Stimulated activated naive CD8-positive, alpha-beta T cell treated with anti-CD3 and anti-CD28 coated beads, Interleukin-15, Interleukin-2, amounts not matched to agents 100 ng/mL and 50 ng/mL, for 24 hours (primary cell): ENCODE measurements at regions not wholly inside any gene's neighbourhood (a gene's known extent, or its start where the extent isn't known, plus 50 kb on each side); places are given as distances from the start of the nearest gene placed in this dataset.
"Not testable (repeated sequence)": the region's sequence is repeated elsewhere in the genome, so short reads cannot be mapped to it uniquely, and the experiment has no call there.

ENCODE experiments used
- H3K27ac Mint-ChIP-seq: one replicate; pipeline ENCODE4 v1.8.0; 2021; ENCODE audit warnings: mild to moderate bottlenecking, mixed read lengths
- H3K27me3 Mint-ChIP-seq: one replicate; pipeline ENCODE4 v1.8.0; 2021; ENCODE audit warnings: mixed read lengths
- H3K36me3 Mint-ChIP-seq: one replicate; pipeline ENCODE4 v1.8.0; 2021; ENCODE audit warnings: low read depth, mixed read lengths
- H3K4me1 Mint-ChIP-seq: one replicate; pipeline ENCODE4 v1.8.0; 2021; ENCODE audit warnings: low read depth, mixed read lengths
- H3K4me3 Mint-ChIP-seq: one replicate; pipeline ENCODE4 v1.8.0; 2021; ENCODE audit warnings: mild to moderate bottlenecking, mixed read lengths
- H3K9me3 Mint-ChIP-seq: one replicate; pipeline ENCODE4 v1.8.0; 2021; ENCODE audit warnings: mixed read lengths

DNA sequence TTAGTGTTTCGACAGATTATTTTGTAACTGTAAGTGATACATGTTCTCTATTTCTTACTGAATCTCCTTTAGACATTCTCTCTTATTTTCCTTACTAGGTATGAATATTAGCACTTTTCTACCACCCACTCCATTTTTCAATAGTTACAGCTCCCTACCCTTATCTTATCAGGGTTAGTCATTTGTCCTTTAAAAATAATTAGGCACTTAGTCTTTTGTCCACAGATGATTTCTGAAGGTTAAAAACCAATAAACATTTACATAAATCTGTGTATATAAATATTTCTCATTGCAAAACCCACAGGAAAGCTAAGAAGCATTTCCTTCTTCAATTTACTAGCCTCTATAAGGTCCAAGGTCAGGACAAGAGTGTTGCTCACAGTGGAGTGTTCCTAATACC lies 624.1 kb upstream of the MIR17HG start:
- Mint-ChIP-seq H3K27ac (no peak overlapping the region), H3K9me3 (peaks cover 13% of the 10 kb centered on the region), H3K27me3 (no peaks in the 10 kb centered on the region), H3K36me3 (no peaks in the 10 kb centered on the region), H3K4me3 (no peak overlapping the region), H3K4me1 (no peaks in the 10 kb centered on the region)

DNA sequence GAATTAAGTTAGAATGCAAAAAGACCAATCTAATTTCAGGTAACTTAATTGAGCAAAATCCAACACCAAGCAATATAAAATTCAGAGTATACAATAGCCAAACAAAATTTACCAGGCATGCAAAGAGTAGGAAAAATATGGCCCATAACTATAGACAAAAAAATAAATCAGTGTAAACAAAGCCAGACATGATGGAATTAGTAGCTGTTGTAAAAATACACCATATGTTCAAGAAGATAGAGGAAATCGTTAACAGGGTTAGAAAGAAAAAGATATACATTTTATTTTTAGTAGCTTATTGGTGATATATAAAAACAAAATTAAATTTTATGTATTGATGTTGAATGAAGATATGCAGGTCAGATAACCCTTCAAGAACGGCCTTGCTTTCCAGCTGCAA lies 621.1 kb upstream of the MIR17HG start:
- Mint-ChIP-seq H3K27ac (no peak overlapping the region), H3K4me3 (no peak overlapping the region), H3K9me3 (peaks cover 13% of the 10 kb centered on the region), H3K4me1 (no peaks in the 10 kb centered on the region), H3K36me3 (no peaks in the 10 kb centered on the region), H3K27me3 (no peaks in the 10 kb centered on the region)

DNA sequence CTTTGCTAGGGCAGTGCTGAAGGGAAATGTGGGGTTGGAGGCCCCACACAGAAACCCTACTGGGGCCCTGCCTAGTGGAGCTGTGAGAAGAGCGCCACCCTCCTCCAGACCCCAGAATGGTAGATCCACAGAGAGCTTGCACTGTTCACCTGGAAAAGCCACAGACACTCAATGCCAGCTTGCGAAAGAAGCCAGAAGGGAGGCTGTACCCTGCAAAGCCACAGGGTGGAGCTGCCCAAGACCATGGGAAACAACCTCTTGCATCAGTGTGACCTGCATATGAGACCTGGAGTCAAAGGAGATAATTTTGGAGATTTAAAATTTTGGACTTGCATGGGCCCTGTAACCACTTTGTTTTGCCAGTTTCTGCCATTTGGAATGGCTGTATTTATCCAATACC lies 615.4 kb upstream of the MIR17HG start:
- Mint-ChIP-seq H3K27ac (no peak overlapping the region), H3K36me3 (no peaks in the 10 kb centered on the region), H3K4me3 (no peak overlapping the region), H3K27me3 (no peaks in the 10 kb centered on the region), H3K4me1 (no peaks in the 10 kb centered on the region), H3K9me3 (peaks cover 23% of the 10 kb centered on the region)

DNA sequence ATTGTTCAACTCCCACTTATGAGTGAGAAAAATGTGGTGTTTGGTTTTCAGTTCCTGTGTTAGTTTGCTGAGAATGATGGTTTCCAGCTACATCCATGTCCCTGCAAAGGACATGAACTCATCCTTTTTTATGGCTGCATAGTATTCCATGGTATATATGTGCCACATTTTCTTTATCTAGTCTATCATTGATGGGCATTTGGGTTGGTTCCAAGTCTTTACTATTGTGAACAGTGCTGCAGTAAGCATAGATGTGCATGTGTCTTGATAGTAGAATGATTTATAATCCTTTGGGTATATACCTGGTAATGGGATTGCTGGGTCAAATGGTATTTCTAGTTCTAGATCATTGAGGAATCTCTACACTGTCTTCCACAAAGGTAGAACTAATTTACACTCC lies 613.0 kb upstream of the MIR17HG start:
- H3K4me3 Mint-ChIP-seq, H3K27ac Mint-ChIP-seq, H3K4me1 Mint-ChIP-seq, H3K27me3 Mint-ChIP-seq, H3K36me3 Mint-ChIP-seq: not testable (repeated sequence)
- peaks cover 23% of the 10 kb centered on the region for H3K9me3 Mint-ChIP-seq

DNA sequence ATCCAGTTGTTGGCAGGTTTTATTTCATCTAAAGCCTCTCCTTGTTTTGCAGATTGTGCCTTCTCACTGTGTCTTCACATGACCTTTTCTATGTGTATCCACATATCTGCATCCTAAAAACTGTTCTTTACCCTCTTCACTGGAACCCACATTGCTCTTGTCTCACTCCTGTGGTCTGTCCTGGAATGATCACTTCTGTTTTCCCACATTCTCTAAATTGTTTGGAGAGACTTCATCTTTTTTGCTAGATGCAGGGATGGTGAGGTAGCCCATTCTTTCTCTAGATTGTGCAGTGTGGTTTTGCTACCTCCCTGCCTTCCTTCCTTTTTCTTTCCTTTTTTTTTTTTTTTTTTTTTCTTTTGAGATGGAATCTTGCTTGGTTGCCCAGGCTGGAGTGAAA lies 608.6 kb upstream of the MIR17HG start:
- H3K36me3 Mint-ChIP-seq = no peaks in the 10 kb centered on the region
- no peak overlapping the region for H3K27ac Mint-ChIP-seq
- no peaks in the 10 kb centered on the region for H3K4me1 Mint-ChIP-seq
- H3K27me3 Mint-ChIP-seq = no peaks in the 10 kb centered on the region
- no peak overlapping the region for H3K4me3 Mint-ChIP-seq
- H3K9me3 Mint-ChIP-seq = peaks cover 6% of the 10 kb centered on the region

DNA sequence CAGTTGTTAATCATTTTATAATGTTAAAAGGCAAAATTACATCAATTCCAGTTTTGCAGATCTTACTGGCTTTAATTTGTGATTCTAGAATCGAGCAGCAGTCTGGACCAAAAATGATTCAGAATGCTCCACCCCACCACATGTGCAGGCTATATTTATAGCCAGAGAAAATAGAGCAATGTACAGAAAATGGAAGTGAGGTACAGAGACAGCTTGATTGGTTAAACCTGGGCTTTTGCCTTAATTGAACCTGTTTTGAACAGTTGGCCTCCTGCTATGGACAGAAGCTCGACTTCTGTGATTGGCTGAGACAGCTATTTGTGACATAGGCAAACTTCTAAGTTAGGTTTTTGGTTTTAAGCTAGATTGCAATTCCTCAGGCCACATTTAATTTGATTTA lies 607.4 kb upstream of the MIR17HG start:
- Mint-ChIP-seq H3K27me3 (no peaks in the 10 kb centered on the region), H3K27ac (no peak overlapping the region), H3K4me3 (no peak overlapping the region), H3K9me3 (peaks cover 6% of the 10 kb centered on the region), H3K36me3 (no peaks in the 10 kb centered on the region), H3K4me1 (no peaks in the 10 kb centered on the region)

DNA sequence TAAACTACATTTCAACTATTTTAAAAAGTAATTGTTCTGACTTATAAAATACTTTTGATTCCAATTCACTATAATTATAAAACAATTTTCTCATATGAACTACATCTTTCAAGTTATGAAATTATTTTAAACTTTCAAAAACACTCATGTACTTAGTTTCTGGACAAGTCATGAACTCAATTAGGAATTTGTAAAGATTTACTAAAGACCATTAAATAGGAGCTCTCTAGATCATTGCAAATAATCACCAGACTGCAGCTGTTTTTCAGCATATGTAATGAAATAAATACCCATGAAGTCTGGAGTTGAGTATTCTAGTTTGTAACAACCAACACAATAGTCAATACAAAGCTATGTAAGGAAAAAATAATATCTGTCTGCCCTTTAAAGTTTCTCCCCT lies 605.1 kb upstream of the MIR17HG start:
- no peak overlapping the region for H3K27ac Mint-ChIP-seq
- H3K36me3 Mint-ChIP-seq = no peaks in the 10 kb centered on the region
- H3K27me3 Mint-ChIP-seq = no peaks in the 10 kb centered on the region
- no peaks in the 10 kb centered on the region for H3K4me1 Mint-ChIP-seq
- no peak overlapping the region for H3K4me3 Mint-ChIP-seq
- H3K9me3 Mint-ChIP-seq = peaks cover 3% of the 10 kb centered on the region

DNA sequence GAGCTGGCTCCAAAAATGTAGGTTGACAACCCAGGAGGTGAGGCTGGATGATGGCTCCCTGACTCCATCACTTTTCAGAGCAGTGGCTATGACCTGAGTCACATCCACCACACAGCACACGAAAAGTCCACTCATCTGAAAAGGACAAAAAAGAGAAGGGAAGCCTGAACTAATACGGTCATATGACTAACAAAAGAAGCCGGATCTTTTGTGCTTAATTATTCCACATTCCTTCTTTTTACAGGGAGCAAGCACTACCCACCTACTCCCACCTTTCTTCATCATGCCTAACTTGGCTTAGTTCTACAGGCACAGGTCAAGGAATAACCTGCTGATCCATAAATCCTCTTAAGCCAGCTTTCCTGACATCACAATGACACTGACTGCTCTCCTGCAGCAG lies 601.3 kb upstream of the MIR17HG start:
- no peak overlapping the region for H3K4me3 Mint-ChIP-seq
- H3K4me1 Mint-ChIP-seq = no peaks in the 10 kb centered on the region
- H3K36me3 Mint-ChIP-seq = no peaks in the 10 kb centered on the region
- H3K9me3 Mint-ChIP-seq = peaks cover 24% of the 10 kb centered on the region
- no peaks in the 10 kb centered on the region for H3K27me3 Mint-ChIP-seq
- no peak overlapping the region for H3K27ac Mint-ChIP-seq

DNA sequence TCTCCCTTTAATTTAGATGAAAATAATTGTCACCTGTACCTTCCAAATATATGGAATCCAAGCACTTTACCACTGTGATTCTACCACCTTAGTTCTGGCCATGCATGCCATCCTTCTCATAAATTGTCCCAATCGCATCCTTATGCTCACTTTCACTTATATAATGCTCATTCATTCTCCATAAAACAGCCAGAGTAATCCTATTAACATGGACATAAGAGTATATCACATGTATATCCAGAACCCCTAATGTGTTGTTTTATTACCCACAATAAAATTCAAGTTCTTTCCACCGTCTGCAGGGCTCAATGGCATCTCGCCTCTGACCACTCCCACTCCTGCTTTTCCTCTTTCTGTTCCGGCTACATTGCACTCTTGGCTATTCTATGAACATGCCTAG lies 597.5 kb upstream of the MIR17HG start:
- Mint-ChIP-seq H3K4me1 (no peaks in the 10 kb centered on the region), H3K4me3 (no peak overlapping the region), H3K27me3 (no peaks in the 10 kb centered on the region), H3K27ac (no peak overlapping the region), H3K36me3 (no peaks in the 10 kb centered on the region), H3K9me3 (peaks cover 24% of the 10 kb centered on the region)

DNA sequence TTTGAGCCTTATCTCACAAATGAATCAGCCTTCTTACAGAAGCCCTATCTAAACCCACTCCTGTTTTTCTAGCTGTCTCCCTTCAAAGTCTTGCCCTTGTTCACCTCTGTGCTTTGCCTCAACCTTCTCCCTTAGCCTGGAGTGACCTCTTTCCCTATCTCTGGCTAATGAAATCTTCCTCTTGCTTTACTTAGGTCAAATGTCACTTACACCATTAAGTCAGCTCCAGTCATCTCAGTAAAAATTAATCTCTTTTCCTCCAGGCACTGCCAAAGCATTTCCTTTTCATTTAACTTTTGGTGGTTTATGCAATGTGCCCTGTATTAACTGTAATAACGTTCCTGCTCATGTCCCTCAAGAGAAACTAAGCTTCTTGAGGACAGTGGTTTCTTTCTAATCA lies 596.5 kb upstream of the MIR17HG start:
- Mint-ChIP-seq H3K36me3 (no peaks in the 10 kb centered on the region), H3K4me1 (no peaks in the 10 kb centered on the region), H3K27me3 (no peaks in the 10 kb centered on the region), H3K9me3 (peaks cover 24% of the 10 kb centered on the region), H3K4me3 (no peak overlapping the region), H3K27ac (no peak overlapping the region)

DNA sequence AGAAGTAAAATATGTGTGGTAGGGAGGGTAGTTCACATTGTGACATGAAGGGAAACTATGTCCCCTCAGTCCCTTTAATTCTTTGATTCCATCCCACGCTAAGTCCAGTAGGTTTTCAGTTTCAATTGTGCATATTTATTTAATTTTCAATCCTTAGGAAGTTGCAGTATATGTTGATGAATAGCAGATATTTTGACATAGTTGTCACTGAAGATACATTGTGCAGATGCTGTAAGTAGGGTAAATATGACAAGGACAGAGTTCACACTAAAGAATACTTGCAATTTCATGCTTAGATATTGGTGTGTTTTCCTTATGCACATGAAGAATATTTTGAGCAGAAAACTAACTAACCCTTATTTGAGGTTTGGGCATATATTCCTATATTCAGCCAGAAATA lies 595.4 kb upstream of the MIR17HG start:
- no peak overlapping the region for H3K27ac Mint-ChIP-seq
- H3K36me3 Mint-ChIP-seq = no peaks in the 10 kb centered on the region
- no peak overlapping the region for H3K4me3 Mint-ChIP-seq
- H3K4me1 Mint-ChIP-seq = no peaks in the 10 kb centered on the region
- no peaks in the 10 kb centered on the region for H3K27me3 Mint-ChIP-seq
- H3K9me3 Mint-ChIP-seq = peaks cover 24% of the 10 kb centered on the region

DNA sequence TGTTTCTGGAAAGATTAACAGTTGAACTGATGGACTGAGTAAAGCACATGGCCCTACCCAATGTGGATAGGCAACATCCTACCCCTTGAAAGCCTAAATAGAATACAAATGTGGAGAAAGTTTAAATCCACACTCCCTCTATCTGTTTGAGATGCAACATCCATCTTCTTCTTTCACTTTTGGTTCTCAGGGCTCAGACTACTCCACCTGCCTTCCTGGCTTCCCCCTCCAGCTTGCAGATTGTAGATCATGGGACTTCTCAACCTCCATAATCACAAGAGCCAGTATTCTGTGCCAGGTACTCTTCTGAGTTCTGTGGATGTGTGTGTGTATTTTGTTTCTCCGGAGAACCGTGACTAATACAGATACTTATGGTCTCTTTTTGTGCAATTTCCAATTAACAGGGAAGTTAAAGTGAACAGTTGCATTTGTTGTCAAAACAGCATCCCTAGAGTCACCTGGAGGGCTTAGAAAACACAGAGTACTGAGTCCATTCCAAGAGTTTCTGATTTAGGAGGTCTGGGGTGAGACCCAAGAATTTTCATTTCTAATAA lies 590.3 kb upstream of the MIR17HG start:
- Mint-ChIP-seq H3K4me3 (no peak overlapping the region), H3K9me3 (peaks cover 3% of the 10 kb centered on the region), H3K27ac (no peak overlapping the region), H3K36me3 (no peaks in the 10 kb centered on the region), H3K4me1 (no peaks in the 10 kb centered on the region), H3K27me3 (no peaks in the 10 kb centered on the region)

DNA sequence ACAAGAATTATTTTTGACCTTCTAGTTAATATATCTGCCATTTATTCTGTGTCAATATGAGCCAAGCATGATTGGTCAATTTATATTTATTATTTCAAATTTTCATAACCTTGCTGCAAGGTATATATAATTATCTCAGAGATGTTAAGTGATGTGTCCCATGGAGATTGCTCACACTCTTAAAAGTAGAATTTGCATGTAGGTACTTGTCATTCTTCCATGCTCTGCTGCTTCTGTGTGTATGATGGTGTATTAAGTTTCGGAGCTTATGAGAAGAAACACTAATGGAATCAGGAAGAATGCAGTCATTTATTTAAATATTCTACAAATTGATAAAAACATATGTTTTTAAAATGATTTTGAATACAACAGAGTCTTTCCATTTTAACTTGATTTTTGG lies 586.8 kb upstream of the MIR17HG start:
- peaks cover 16% of the 10 kb centered on the region for H3K9me3 Mint-ChIP-seq
- H3K36me3 Mint-ChIP-seq = no peaks in the 10 kb centered on the region
- no peak overlapping the region for H3K4me3 Mint-ChIP-seq
- no peaks in the 10 kb centered on the region for H3K27me3 Mint-ChIP-seq
- H3K4me1 Mint-ChIP-seq = no peaks in the 10 kb centered on the region
- no peak overlapping the region for H3K27ac Mint-ChIP-seq

DNA sequence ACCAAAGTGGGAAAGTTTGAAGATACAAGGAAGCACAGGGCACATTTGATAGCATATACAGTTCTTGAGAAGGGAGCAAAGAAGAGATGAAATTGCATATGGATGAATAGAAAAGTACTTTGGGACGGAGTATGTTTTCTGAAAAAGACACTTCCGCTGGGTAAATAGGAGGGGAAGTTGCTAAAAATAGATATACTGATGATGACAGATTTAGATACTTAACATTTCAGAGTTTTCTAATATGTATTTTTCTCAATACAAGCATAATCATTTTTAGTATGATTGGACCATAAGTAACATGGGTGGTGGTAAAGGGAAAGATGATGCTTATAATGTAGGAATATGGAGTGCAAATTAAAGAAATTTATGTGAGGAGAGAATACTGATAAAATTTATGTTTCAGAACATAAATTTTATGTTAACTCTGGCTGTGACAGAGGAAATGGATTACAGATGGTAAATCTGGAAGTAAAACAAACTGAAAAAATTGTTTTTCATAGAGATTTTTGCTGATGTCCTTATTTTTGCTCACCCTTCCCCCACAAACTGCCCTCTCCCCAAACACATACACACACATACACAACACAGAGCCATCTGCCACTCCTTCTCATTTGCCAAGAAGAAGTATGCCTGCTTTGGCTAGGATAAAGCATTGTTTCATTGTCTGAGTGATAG lies 583.9 kb upstream of the MIR17HG start:
- H3K4me1 Mint-ChIP-seq = no peaks in the 10 kb centered on the region
- H3K9me3 Mint-ChIP-seq = peaks cover 18% of the 10 kb centered on the region
- no peak overlapping the region for H3K4me3 Mint-ChIP-seq
- no peaks in the 10 kb centered on the region for H3K36me3 Mint-ChIP-seq
- no peaks in the 10 kb centered on the region for H3K27me3 Mint-ChIP-seq
- H3K27ac Mint-ChIP-seq = no peak overlapping the region

DNA sequence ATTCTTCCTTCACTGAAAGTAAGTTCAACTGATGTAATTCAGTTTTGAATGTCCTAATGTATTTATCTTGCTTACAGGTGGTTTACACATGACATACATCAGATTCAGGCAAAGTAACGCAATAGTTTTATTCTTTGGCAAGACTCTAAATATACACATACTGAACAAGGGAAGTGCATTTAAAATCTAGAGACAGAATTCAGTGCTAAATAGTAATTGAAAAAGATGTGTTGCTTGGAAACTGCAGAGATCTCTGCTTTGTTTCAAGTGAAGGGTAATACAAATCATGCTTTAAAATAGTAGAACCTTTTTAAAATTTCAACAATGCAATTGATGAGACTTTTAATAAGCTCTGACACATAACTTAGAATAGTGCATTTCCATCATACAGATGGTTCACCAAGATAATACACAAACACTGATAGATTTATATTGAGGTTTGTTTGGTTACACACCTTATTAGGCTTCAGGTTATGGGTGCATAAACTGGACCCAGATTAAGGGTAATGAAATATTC lies 581.0 kb upstream of the MIR17HG start:
- Mint-ChIP-seq H3K27ac (no peak overlapping the region), H3K9me3 (peaks cover 23% of the 10 kb centered on the region)

DNA sequence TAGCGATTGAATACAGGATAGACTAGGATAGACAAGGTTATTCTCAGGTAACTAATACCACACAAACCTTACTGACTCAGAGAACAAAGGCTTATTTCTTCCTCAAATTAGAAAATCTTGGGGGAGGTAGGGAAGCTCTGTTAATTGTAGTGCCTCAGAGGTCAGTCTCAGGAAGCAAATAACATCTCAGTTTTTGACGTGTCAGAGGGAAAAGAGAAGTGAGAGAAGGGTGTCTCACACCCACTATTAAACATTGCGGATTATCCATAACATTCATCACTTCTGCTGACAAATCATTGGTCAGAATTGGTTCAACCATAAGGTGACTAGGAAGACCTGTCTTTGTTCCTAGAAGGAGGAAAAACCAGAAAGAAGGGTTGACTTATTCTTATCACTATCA lies 579.4 kb upstream of the MIR17HG start:
- no peaks in the 10 kb centered on the region for H3K36me3 Mint-ChIP-seq
- peaks cover 13% of the 10 kb centered on the region for H3K9me3 Mint-ChIP-seq
- no peak overlapping the region for H3K27ac Mint-ChIP-seq
- H3K27me3 Mint-ChIP-seq = no peaks in the 10 kb centered on the region
- no peaks in the 10 kb centered on the region for H3K4me1 Mint-ChIP-seq
- H3K4me3 Mint-ChIP-seq = no peak overlapping the region

More for the DNA sequence above, 581.0 kb upstream of the MIR17HG start:
- Mint-ChIP-seq H3K4me3 (no peak overlapping the region), H3K27me3 (no peaks in the 10 kb centered on the region), H3K4me1 (no peaks in the 10 kb centered on the region), H3K36me3 (no peaks in the 10 kb centered on the region)
